Testis (tissue), 2 donors: ENCODE measurements at regions not wholly inside any gene's neighbourhood (a gene's known extent, or its start where the extent isn't known, plus 50 kb on each side); places are given as distances from the start of the nearest gene placed in this dataset.

ENCODE experiments used
- DNase-seq: peaks from one replicate; pipeline ENCODE4 v3.0.0-alpha.2; 2019
- H3K27ac ChIP-seq, 2 donors: fragments of 200-600 bp; sonication (generic); one replicate each; pipeline ENCODE4 v1.5.1; 2019
- H3K27me3 ChIP-seq: fragments of 200-600 bp; sonication (generic); one replicate; pipeline ENCODE4 v1.5.1; 2019
- H3K36me3 ChIP-seq: fragments of 200-600 bp; sonication (generic); one replicate; pipeline ENCODE4 v1.5.1; 2017; ENCODE audit warnings: low read depth; ENCODE audit errors: missing control alignments
- H3K4me1 ChIP-seq: fragments of 200-600 bp; sonication (generic); one replicate; pipeline ENCODE4 v1.5.1; 2019
- H3K4me3 ChIP-seq, 2 donors: fragments of 200-600 bp; sonication (generic); one replicate each; pipeline ENCODE4 v1.5.1; 2017 to 2019
- H3K9me3 ChIP-seq: fragments of 200-600 bp; sonication (generic); one replicate; pipeline ENCODE4 v1.5.1; 2017
- CTCF ChIP-seq, 3 experiments: fragments of 450-650 bp in 2 of 3; fragments of 200-600 bp in 1 of 3; sonication (generic) in 1 of 3; IDR thresholded peaks; one replicate each; pipeline ENCODE4 v1.5.1; 2016 to 2019; ENCODE audit warnings: antibody characterized with exemption in 3 of 3, mild to moderate bottlenecking in 2 of 3, moderate library complexity in 1 of 3
- POLR2A ChIP-seq: fragments of 450-650 bp; IDR thresholded peaks from one replicate; pipeline ENCODE4 v1.6.1; 2017; ENCODE audit warnings: antibody characterized with exemption, mild to moderate bottlenecking, moderate library complexity
- WGBS, 2 donors: methylation state at CpG; one replicate each; pipeline ENCODE4 v1.1.5; 2018; 5-methylcytosine and 5-hydroxymethylcytosine counted together
- intact Hi-C: fragments of 100-400 bp; cut with DNase I; formaldehyde crosslinking; loops from one replicate; pipeline ENCODE4 v1.15.1; 2023; ENCODE audit warnings: low total_unique reads

GRCh38 chr21:35449846-35450245 is 400.7 kb upstream of the RUNX1 start:
- H3K9me3 ChIP-seq: no peaks in the 10 kb centered on the region
- no peak overlapping the region for H3K4me3 ChIP-seq
- peaks cover 6% of the 10 kb centered on the region for H3K4me1 ChIP-seq
- TF ChIP-seq CTCF (IDR thresholded peaks at IDR 0.05): no peak
- TF ChIP-seq POLR2A: no peak
- intact Hi-C loops: no loop called here
- no peaks in the 10 kb centered on the region for H3K36me3 ChIP-seq
- H3K27ac ChIP-seq: no peak overlapping the region
- 89 to 92% methylated on average over 10 of the region's 10 CpGs for WGBS, 2 donors
- H3K27me3 ChIP-seq: no peaks in the 10 kb centered on the region
- no peak for DNase-seq

- H3K4me3 ChIP-seq: no peak overlapping the region
- DNase-seq: no peak
- intact Hi-C loops: no loop called here
These were observed 399.9 kb upstream of the RUNX1 start for GRCh38 chr21:35448876-35449599.

DNA sequence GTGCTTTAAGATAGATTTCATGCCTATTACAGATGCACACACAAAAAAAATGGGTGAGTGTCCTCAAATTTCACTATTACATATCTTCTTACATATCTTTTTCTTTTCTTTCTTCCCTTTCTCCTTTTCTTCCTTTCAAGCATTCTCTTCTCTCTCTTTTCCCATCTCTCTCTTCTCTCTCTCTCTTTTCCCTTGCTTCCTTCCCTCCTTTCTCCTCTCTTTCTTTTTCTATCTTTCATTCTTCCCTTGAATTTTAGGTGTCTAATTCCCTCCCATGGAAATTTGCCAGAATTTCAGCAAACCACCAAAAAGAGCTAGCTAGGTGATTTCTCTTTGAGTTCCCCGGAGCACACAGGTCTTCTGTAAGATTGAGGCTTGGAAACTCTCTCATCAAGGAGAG is 395.3 kb upstream of the RUNX1 start:
- Histone ChIP-seq H3K4me1 (peaks cover 5% of the 10 kb centered on the region), H3K27me3 (no peaks in the 10 kb centered on the region), H3K36me3 (no peaks in the 10 kb centered on the region), H3K27ac (no peak overlapping the region), H3K9me3 (no peaks in the 10 kb centered on the region), H3K4me3 (no peak overlapping the region)
- no peak for DNase-seq
- WGBS, 2 donors: 78 to 93% methylated on average over 1 of the region's 1 CpG
- TF ChIP-seq POLR2A: no peak
- TF ChIP-seq CTCF (IDR thresholded peaks at IDR 0.05): no peak
- intact Hi-C loops: no loop called here

More at GRCh38 chr21:35448876-35449599, 399.9 kb upstream of the RUNX1 start:
- Histone ChIP-seq H3K4me1 (peaks cover 6% of the 10 kb centered on the region), H3K36me3 (no peaks in the 10 kb centered on the region), H3K27ac (no peak overlapping the region), H3K27me3 (no peaks in the 10 kb centered on the region), H3K9me3 (no peaks in the 10 kb centered on the region)
- TF ChIP-seq POLR2A: no peak
- TF ChIP-seq CTCF (IDR thresholded peaks at IDR 0.05): no peak
- WGBS, 2 donors: 49 to 58% methylated on average over 3 of the region's 3 CpGs

DNA sequence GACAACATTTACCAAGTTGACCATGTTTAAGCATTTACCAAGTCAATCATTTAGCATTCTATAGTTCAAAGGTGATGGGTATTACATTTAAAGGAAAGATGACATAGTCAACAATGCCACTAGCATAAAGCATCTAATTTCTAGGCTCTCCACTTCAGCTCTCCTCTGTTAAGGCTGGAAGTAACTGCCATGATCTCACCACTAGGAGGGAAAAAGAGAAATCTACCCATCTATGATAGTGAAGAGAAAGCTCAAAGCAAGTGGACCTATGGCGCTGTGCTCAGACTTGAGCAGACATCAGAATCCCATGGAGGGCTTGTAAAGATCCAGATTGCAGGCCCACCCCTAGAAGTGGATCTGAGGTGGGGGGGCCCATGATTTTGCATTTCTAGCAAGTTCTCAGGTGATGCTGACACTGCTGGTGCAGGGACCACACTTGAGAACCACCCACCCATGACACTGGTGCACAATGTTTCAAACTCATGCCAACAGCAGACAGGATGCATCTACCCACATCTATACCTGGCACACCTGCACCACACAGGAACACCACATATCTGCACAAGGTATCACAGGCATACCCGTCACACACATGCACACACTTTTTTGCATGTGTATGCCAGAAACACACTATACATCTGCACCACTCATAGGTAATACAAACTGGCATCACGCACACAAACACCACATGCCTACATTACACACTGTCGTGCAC is 392.9 kb upstream of the RUNX1 start:
- Histone ChIP-seq H3K27me3 (no peaks in the 10 kb centered on the region), H3K4me3 (no peak overlapping the region), H3K36me3 (no peaks in the 10 kb centered on the region), H3K4me1 (peaks cover 5% of the 10 kb centered on the region), H3K9me3 (no peaks in the 10 kb centered on the region), H3K27ac (no peak overlapping the region)
- DNase-seq: no peak
- WGBS, 2 donors: 96 to 100% methylated on average over 4 of the region's 4 CpGs
- TF ChIP-seq CTCF (IDR thresholded peaks at IDR 0.05) (no peak), POLR2A (no peak)
- intact Hi-C loops: no loop called here
